GM18951 (cell line): ENCODE measurements at regions not wholly inside any gene's neighbourhood (a gene's known extent, or its start where the extent isn't known, plus 50 kb on each side); places are given as distances from the start of the nearest gene placed in this dataset.

Experiments
- POLR2A ChIP-seq: IDR thresholded peaks from 4 replicates; pipeline ENCODE4 v1.6.1; 2011; ENCODE audit warnings: mild to moderate bottlenecking; ENCODE audit not compliant: insufficient read length, insufficient read depth; ENCODE audit errors: extremely low read depth
- in situ Hi-C: fragments of 300-500 bp; cut with MboI; formaldehyde crosslinking; loops from one replicate; pipeline ENCODE4 v1.12.0; 2022; ENCODE audit warnings: low sequenced_read_pairs, mixed read lengths, inconsistent platforms; ENCODE audit not compliant: unreplicated experiment

GRCh38 chr12:61758661-61759060, 501.5 kb upstream of the USP15 start:
- in situ Hi-C loops, result no loop called here
- TF ChIP-seq POLR2A, result no peak

DNA sequence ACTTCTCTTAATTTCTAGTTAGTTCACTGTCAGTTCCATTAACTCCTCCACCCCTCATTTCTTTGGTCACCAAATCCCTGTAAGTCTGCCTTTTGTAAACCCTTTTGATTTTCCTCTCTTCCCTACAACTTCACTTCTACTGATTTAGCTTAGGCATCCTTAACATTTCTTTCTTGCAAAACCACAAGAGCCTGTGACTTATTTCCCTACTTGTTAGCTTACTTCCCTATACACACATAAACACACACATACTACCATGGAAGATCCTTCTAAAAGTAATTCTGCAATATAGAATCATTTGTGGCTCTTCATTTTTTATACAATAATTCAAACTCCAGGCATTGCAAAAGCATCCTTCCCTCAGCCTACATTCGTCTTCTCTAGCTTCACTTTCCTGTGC, 494.3 kb upstream of the USP15 start:
- TF ChIP-seq POLR2A, result no peak
- in situ Hi-C loops, result no loop called here

GRCh38 chr12:61780435-61780834, 479.8 kb upstream of the USP15 start:
- no peak for TF ChIP-seq POLR2A
- in situ Hi-C loops, result no loop called here

DNA sequence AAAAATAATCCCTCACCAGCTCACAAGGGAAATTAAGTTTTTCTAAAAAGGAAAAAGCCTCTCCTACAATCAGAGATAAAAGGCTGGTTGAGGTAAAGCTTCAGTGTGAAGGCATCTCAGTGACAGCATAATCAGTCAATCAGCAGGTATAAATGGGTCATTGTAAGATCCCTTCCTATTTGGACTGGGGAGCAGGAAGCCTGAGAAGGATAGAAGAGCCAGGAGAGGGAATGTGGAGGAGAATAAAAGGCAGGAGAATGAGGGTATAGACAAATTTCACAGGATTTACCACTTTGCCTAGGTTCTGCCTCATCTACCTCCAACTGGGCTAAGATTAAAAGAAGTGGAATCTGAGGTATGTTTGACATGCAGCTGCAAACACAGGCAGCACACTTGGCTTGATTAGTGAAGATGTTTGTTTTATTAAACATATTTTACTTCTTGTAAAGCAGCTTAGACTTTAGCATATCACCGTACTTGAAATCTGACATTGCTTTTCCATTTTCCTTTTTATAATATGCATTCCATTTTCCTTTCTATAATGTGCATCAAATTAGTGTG, 479.1 kb upstream of the USP15 start:
- in situ Hi-C loops, result no loop called here
- TF ChIP-seq POLR2A, result no peak

DNA sequence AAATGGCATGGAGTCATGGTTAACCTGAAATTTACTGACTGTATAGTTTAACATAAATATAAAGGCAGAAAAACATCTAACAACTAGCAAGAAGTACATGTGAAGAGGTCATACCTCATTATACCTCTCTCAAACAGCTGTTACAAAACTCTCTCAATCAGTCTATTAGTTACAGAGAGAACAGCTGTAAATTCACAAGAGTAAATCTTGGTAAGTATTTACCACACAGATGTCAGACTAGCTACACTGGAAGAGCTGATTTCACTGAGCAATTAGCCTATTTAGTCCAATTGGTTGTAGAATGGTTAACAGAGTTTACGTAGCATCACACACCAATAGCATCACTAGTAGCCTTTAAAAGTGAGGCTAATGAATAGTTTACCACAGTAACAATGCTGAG, 463.4 kb upstream of the USP15 start:
- in situ Hi-C loops, result no loop called here
- TF ChIP-seq POLR2A, result no peak

DNA sequence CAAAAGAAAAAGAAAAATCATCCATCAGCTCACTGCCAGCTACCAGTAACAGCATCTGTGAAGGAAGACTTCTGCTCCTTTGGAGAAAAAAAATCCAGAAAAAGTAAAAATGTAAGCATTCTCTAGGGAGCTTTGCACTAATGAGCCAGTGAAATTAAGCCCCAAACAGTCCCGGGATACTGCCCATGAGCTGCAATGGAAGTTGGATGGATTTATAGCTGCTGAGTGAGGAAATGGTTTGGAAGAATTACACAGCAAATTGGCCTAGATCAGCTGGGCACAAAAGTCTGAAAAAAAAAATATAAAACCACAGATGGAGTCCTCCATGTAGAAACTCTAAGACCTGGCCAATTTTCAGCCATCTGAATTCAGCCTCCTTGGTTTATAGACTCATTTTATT, 462.9 kb upstream of the USP15 start:
- in situ Hi-C loops, result no loop called here
- TF ChIP-seq POLR2A, result no peak

DNA sequence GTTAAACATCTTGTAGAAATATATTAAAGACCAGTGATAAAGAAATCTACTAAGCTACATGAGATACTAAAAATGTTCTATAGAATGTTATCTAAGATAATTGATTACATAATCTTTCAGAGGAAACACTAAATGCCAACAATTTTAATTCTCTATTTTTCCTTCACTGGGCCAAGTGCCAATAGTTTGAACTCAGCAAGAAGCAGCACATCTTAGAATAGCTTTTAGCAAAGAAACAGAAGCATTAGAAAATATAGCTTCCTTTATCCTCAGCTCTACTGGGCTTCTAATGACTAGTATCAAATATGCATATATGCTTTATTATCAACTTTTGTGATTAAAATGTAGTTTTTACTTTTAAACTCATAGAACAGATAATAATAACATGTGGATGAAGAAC, 461.4 kb upstream of the USP15 start:
- no peak for TF ChIP-seq POLR2A
- in situ Hi-C loops, result no loop called here

GRCh38 chr12:61804301-61804700, 455.9 kb upstream of the USP15 start:
- TF ChIP-seq POLR2A, result no peak
- in situ Hi-C loops, result no loop called here

DNA sequence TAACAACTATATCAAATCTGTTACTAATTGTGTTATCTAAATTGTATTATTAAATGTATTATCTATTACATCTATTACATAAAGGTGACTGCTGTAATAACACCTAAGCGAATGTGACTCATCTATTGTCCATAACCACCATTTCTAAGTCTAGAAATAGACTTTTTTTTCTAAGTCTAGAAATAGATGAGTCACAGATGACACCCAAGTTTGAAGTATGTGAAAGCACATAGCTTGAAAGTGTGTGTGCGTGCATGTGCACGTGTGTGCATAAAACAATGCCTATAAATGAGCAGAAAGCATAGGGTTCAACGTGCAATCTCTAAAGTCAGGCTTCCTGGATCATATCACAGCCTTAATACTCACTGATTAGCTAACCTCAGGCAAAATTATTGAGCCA, 451.3 kb upstream of the USP15 start:
- TF ChIP-seq POLR2A, result no peak
- in situ Hi-C loops, result no loop called here

GRCh38 chr12:61810486-61810885, 449.7 kb upstream of the USP15 start:
- TF ChIP-seq POLR2A, result no peak
- in situ Hi-C loops, result no loop called here

- TF ChIP-seq POLR2A, result no peak
- in situ Hi-C loops, result no loop called here
Observed at GRCh38 chr12:61821381-61821780, 438.8 kb upstream of the USP15 start.

DNA sequence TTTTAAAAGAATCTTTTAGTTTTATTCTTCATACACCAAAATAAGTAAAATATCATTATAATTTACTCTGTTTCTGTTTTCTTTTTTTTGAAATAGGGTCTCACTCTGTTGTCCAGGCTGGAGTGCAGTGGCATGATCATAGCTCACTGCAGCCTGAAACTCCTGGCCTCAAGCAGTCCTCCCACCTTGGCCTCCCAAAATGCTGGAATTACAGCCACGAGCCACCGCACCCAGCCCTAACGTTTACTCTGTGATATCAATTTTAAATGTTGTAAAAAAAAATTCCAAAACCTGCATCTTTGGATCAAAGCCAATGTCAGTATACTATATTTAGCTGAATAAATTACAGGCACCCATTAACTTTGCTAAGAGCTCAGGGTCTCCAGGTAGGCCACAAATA, 437.1 kb upstream of the USP15 start:
- in situ Hi-C loops, result no loop called here

DNA sequence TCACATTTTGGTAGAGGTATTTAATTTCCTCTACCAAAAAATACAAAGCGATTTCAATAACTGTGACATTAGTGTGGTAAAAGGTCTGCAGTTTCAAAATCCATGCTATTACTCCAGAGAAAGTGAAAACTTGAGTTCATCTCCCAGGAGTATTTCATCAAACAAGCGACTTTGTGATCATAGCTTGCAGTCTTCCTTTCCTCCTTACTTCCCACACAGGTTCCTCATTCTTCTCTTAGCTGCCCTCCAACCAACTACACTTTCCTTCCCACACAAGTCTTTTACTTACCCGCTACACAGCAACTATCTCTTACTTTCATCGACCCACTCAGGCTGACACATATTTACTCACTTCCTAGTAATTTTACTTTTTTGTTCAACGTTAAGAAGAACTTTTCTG, 413.4 kb upstream of the USP15 start:
- in situ Hi-C loops, result no loop called here
- no peak for TF ChIP-seq POLR2A

More for the DNA sequence above, 437.1 kb upstream of the USP15 start:
- no peak for TF ChIP-seq POLR2A

DNA sequence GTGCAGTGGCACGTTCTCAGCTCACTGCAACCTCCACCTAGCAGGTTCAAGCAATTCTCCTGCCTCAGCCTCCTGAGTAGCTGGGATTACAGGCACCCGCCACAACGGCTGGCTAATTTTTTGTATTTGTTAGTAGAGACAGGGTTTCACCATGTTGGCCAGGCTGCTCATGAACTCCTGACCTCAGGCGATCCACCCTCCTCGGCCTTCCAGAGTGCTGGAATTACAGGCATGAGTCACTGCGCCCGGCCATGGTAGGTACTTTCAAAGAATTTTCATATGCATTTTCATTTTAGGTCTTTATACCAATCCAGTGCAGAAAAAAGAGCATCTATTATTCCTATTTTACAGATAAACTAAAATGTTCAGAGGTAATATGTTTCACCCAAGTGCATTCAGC, 411.3 kb upstream of the USP15 start:
- in situ Hi-C loops, result no loop called here
- no peak for TF ChIP-seq POLR2A

DNA sequence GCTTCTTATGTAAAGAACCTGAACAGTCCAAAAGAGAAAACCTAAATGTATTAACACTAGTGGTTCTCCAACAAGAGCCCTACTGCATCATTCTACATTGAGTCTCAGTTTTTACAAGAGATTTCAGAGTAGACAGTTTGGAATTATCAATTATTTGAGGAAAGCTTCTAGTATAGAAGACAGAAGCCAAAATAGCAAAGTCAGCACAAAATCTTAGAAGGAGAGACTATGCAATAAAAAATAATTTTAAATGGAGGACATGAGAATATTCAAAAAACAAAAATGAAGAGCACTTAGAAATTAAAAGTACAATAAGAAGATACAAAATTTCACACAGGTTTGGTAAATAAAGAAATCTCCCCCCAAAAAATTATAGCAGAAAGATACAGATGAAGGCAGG, 406.3 kb upstream of the USP15 start:
- in situ Hi-C loops, result no loop called here
- no peak for TF ChIP-seq POLR2A

DNA sequence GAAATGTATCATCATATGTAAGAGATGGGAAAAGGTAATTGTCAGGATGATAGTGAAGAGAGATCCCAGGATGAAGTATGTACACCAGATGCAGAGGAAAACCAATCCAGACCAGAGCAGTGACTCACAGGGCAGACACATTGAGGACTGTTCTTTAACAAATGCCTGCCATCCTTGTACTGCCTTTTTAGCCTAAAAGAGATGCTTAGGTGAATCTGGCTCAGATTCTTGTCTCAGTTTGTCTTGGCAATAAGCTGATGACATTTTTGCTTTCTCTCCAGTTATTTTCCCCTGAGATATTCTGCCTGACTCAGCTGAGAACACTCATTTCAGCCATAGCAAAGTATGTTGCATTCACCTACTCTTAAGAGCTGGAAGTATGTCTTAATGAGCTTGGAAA, 405.3 kb upstream of the USP15 start:
- TF ChIP-seq POLR2A, result no peak
- in situ Hi-C loops, result no loop called here

- TF ChIP-seq POLR2A, result no peak
- in situ Hi-C loops, result no loop called here
Observed at GRCh38 chr12:61857968-61858367, 402.2 kb upstream of the USP15 start.
